SK-N-SH (cell line): ENCODE measurements at regions not wholly inside any gene's neighbourhood (a gene's known extent, or its start where the extent isn't known, plus 50 kb on each side); places are given as distances from the start of the nearest gene placed in this dataset.

Experiments
- CTCF ChIA-PET: fragments of 300-600, 350-600 bp; formaldehyde crosslinking; extraction: SDS; loops from one replicate; lab custom pipeline; 2021; lab: Yijun Ruan, JAX
- POLR2A ChIA-PET: fragments of 350-600 bp; sonication (Branson Sonifier 250); formaldehyde crosslinking; extraction: SDS; loops from one replicate; lab custom pipeline; 2020; ENCODE audit warnings: antibody characterized with exemption, inconsistent platforms; lab: Yijun Ruan, JAX
- DNase-seq: peaks from one replicate; pipeline ENCODE4 v3.0.0; 2012
- H2AFZ ChIP-seq: fragments of 200-600 bp; sonication (generic); 2 replicates; pipeline ENCODE4 v1.8.1; 2016; ENCODE audit warnings: antibody characterized with exemption, mild to moderate bottlenecking, low read depth
- H3F3A ChIP-seq: fragments of 200-600 bp; sonication (generic); replicated peaks from 2 replicates; pipeline ENCODE3; 2016; ENCODE audit warnings: antibody characterized with exemption, mild to moderate bottlenecking; ENCODE audit not compliant: insufficient read depth
- H3K27ac ChIP-seq, 2 experiments: fragments of 200-500 bp in 1 of 2; fragments of 200-600 bp in 1 of 2; sonication (Bioruptor generic) in 1 of 2; sonication (generic), shearing (Covaris generic) in 1 of 2; 2 replicates each; pipeline versions ENCODE4 v1.5.1 to v1.6.1; 2014 to 2016; ENCODE audit warnings: low read depth in 2 of 2, inconsistent platforms in 1 of 2, low read length in 1 of 2, mild to moderate bottlenecking in 1 of 2, mixed read lengths in 1 of 2
- H3K27me3 ChIP-seq: fragments of 200-600 bp; sonication (generic), shearing (Covaris generic); 2 replicates; pipeline ENCODE4 v1.6.1; 2016; ENCODE audit warnings: mixed run types; ENCODE audit not compliant: insufficient read depth
- H3K36me3 ChIP-seq, 2 experiments: fragments of 200-500 bp in 1 of 2; fragments of 200-600 bp in 1 of 2; sonication (Bioruptor generic) in 1 of 2; sonication (generic) in 1 of 2; replicated peaks in 1 of 2; 2 replicates each; pipeline versions ENCODE3 to v1.5.1; 2014 to 2016; ENCODE audit warnings: low read length in 1 of 2, mild to moderate bottlenecking in 1 of 2; ENCODE audit not compliant: insufficient read depth in 2 of 2, control insufficient read depth in 1 of 2
- H3K4me1 ChIP-seq, 2 experiments: fragments of 200-500 bp in 1 of 2; fragments of 200-600 bp in 1 of 2; sonication (Bioruptor generic) in 1 of 2; sonication (generic), shearing (Covaris generic) in 1 of 2; 2 replicates each; pipeline versions ENCODE4 v1.5.1 to v1.6.1; 2014 to 2016; ENCODE audit warnings: low read depth in 1 of 2, low read length in 1 of 2, mixed run types in 1 of 2; ENCODE audit not compliant: insufficient read depth in 2 of 2, control insufficient read depth in 1 of 2
- H3K4me2 ChIP-seq: fragments of 200-600 bp; sonication (generic), shearing (Covaris generic); 2 replicates; pipeline ENCODE4 v1.6.1; 2017; ENCODE audit warnings: mixed run types
- H3K4me3 ChIP-seq, 2 experiments: fragments of 200-500 bp in 1 of 2; fragments of 200-600 bp in 1 of 2; sonication (Bioruptor generic) in 1 of 2; sonication (generic), shearing (Covaris generic) in 1 of 2; 2 replicates each; pipeline versions ENCODE4 v1.5.1 to v1.8.1; 2014 to 2016; ENCODE audit warnings: low read depth in 2 of 2, inconsistent platforms in 1 of 2, low read length in 1 of 2, mild to moderate bottlenecking in 1 of 2, mixed read lengths in 1 of 2, moderate library complexity in 1 of 2
- H3K79me2 ChIP-seq: fragments of 200-600 bp; sonication (generic); 2 replicates; pipeline ENCODE4 v1.8.1; 2017; ENCODE audit warnings: mild to moderate bottlenecking; ENCODE audit not compliant: insufficient read depth
- H3K9ac ChIP-seq: fragments of 200-600 bp; sonication (generic); 2 replicates; pipeline ENCODE4 v1.6.1; 2017; ENCODE audit warnings: mixed run types
- H3K9me2 ChIP-seq: fragments of 200-600 bp; sonication (generic); 2 replicates; pipeline ENCODE4 v1.6.1; 2017; ENCODE audit warnings: mixed run types
- H3K9me3 ChIP-seq: fragments of 200-600 bp; sonication (generic); 2 replicates; pipeline ENCODE4 v1.6.1; 2017; ENCODE audit warnings: mixed run types, mild to moderate bottlenecking, moderate library complexity
- H4K20me1 ChIP-seq: fragments of 200-600 bp; sonication (generic); 2 replicates; pipeline ENCODE4 v1.6.1; 2017; ENCODE audit warnings: mild to moderate bottlenecking, mixed run types; ENCODE audit not compliant: insufficient read depth
- CHD2 ChIP-seq: fragments of 150-350 bp; IDR thresholded peaks from 2 replicates; pipeline ENCODE4 v1.6.1; 2018; ENCODE audit warnings: low read length; ENCODE audit not compliant: partially characterized antibody
- ELF1 ChIP-seq: IDR thresholded peaks from 2 replicates; pipeline ENCODE4 v1.4.0; 2012
- EZH2phosphoT487 ChIP-seq: fragments of 200-600 bp; sonication (generic); IDR thresholded peaks from 2 replicates; pipeline ENCODE4 v1.6.1; 2017; ENCODE audit warnings: low read depth, mixed run types, mild to moderate bottlenecking, antibody characterized with exemption, moderate library complexity, borderline replicate concordance
- GABPA ChIP-seq: IDR thresholded peaks from 2 replicates; pipeline ENCODE4 v1.4.0; 2012; ENCODE audit warnings: low read depth, mild to moderate bottlenecking
- JUND ChIP-seq: IDR thresholded peaks from 2 replicates; pipeline ENCODE4 v1.4.0; 2012
- MEF2A ChIP-seq: IDR thresholded peaks from 2 replicates; pipeline ENCODE4 v1.4.0; 2012; ENCODE audit warnings: low read depth, borderline replicate concordance
- MXI1 ChIP-seq: IDR thresholded peaks from 2 replicates; pipeline ENCODE4 v1.6.1; 2012; ENCODE audit warnings: mild to moderate bottlenecking, low read depth, low read length, improper control_type of control experiment
- NFIC ChIP-seq: IDR thresholded peaks from 2 replicates; pipeline ENCODE4 v1.4.0; 2012; ENCODE audit warnings: borderline replicate concordance
- RAD21 ChIP-seq: IDR thresholded peaks from 2 replicates; pipeline ENCODE4 v1.6.1; 2012; ENCODE audit warnings: mild to moderate bottlenecking, low read length
- RFX5 ChIP-seq: IDR thresholded peaks from 2 replicates; pipeline ENCODE4 v1.6.1; 2012; ENCODE audit warnings: mild to moderate bottlenecking, improper control_type of control experiment, low read length
- RXRA ChIP-seq: IDR thresholded peaks from 2 replicates; pipeline ENCODE4 v1.4.0; 2012; ENCODE audit warnings: low read depth, mild to moderate bottlenecking, borderline replicate concordance
- SMC3 ChIP-seq: IDR thresholded peaks from 2 replicates; pipeline ENCODE4 v1.6.1; 2012; ENCODE audit warnings: low read depth, low read length, improper control_type of control experiment
- TCF12 ChIP-seq: IDR thresholded peaks from 2 replicates; pipeline ENCODE4 v1.4.0; 2012
- YY1 ChIP-seq: IDR thresholded peaks from 2 replicates; pipeline ENCODE4 v1.4.0; 2012; ENCODE audit warnings: low read depth, mild to moderate bottlenecking
- WGBS: methylation state at CpG from one replicate; pipeline ENCODE4 v1.1.6; 2017; ENCODE audit warnings: low lambda C conversion rate; 5-methylcytosine and 5-hydroxymethylcytosine counted together
- TF ChIP-seq, protein P1 (sequence below): IDR thresholded peaks from 2 replicates; pipeline ENCODE4 v1.4.0; 2012; ENCODE audit warnings: low read depth
- TF ChIP-seq, protein P2 (sequence below): fragments of 150-350 bp; IDR thresholded peaks from 2 replicates; pipeline ENCODE4 v1.6.1; 2017; ENCODE audit warnings: antibody characterized with exemption, low read length, low read depth, borderline replicate concordance
- TF ChIP-seq, protein P3 (sequence below): IDR thresholded peaks from 2 replicates; pipeline ENCODE4 v1.4.0; 2012; ENCODE audit warnings: low read depth, borderline replicate concordance
- TF ChIP-seq, protein P4 (sequence below): IDR thresholded peaks from 2 replicates; pipeline ENCODE4; 2012
- TF ChIP-seq, protein P5 (sequence below): fragments of 150-350 bp; IDR thresholded peaks from 2 replicates; pipeline ENCODE4 v1.6.1; 2016; ENCODE audit warnings: mild to moderate bottlenecking, low read depth, low read length
- TF ChIP-seq, protein P6 (sequence below): fragments of 200-600 bp; sonication (generic); IDR thresholded peaks from 2 replicates; pipeline ENCODE4 v1.6.1; 2017; ENCODE audit warnings: antibody characterized with exemption, mild to moderate bottlenecking, moderate library complexity

DNA sequence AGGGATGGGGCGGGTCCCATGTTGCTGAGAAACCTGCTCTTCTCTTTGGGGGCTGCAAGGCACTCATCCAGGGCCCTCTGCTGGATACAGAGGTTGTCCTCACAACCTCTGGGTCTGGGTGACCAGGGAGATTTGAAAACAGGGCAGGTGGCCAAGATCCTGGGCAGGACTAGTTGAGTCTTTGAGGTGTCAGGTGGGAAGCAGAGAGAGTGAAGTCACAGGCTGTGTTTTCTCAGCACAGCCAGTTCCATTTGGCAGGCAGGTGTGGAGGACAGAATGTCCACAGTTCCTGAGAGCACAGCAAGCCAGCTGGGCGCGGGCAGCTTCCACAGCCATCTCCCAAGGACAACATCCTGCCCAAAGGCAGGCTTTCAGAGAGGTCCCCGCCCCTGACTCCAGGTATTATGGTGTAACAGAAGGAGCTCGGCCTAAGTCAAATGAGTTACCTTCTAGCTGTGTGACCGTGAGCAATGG is 118.8 kb downstream of the NUFIP1 start:
- Histone ChIP-seq H4K20me1 (no peaks in the 10 kb centered on the region), H3K27me3 (no peaks in the 10 kb centered on the region), H3K9ac (no peak overlapping the region), H3K9me2 (no peaks in the 10 kb centered on the region), H3K27ac (no peak overlapping the region), H3K36me3 (no peaks in the 10 kb centered on the region), H3K9me3 (no peaks in the 10 kb centered on the region), H3K4me2 (no peak overlapping the region), H3K79me2 (no peaks in the 10 kb centered on the region), H3F3A (no peaks in the 10 kb centered on the region), H3K4me1 (no peaks in the 10 kb centered on the region), H2AFZ (no peak overlapping the region), H3K4me3 (no peak overlapping the region)
- ChIA-PET POLR2A (no interaction called here), CTCF (no interaction called here)
- TF ChIP-seq ELF1 = no peak
- TF ChIP-seq CHD2 = no peak
- TF ChIP-seq SMC3 = no peak
- TF ChIP-seq EZH2phosphoT487 = no peak
- TF ChIP-seq, protein P1, sequence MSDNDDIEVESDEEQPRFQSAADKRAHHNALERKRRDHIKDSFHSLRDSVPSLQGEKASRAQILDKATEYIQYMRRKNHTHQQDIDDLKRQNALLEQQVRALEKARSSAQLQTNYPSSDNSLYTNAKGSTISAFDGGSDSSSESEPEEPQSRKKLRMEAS = no peak
- TF ChIP-seq, protein P2, sequence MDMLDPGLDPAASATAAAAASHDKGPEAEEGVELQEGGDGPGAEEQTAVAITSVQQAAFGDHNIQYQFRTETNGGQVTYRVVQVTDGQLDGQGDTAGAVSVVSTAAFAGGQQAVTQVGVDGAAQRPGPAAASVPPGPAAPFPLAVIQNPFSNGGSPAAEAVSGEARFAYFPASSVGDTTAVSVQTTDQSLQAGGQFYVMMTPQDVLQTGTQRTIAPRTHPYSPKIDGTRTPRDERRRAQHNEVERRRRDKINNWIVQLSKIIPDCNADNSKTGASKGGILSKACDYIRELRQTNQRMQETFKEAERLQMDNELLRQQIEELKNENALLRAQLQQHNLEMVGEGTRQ = no peak
- 82% methylated on average over 6 of the region's 6 CpGs for WGBS
- DNase-seq = no peak

DNA sequence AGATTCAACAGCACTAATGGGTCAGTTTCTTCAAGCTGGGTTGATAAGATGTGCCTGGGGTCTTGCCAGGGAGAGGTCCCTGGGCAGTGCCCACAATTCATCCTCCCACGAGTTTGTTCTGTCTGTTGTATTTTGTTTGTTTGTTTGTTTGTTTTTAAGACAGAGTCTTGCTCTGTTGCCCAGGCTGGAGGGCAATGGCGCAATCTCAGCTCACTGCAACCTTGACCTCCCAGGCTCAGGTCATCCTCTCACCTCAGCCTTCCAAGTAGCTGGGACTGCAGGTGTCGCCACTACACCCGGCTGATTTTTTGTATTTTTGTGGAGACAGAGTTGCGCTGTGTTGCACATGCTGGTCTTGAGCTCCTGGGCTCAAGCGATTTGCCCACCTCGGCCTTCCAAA is 120.1 kb downstream of the NUFIP1 start:
- Histone ChIP-seq H3K9me2 (no peaks in the 10 kb centered on the region), H2AFZ (no peak overlapping the region), H3K4me3 (no peak overlapping the region), H3K27me3 (no peaks in the 10 kb centered on the region), H3K9ac (no peak overlapping the region), H3K36me3 (no peaks in the 10 kb centered on the region), H3K4me1 (no peaks in the 10 kb centered on the region), H3F3A (no peaks in the 10 kb centered on the region), H3K27ac (no peak overlapping the region), H3K79me2 (no peaks in the 10 kb centered on the region), H4K20me1 (no peaks in the 10 kb centered on the region), H3K9me3 (no peaks in the 10 kb centered on the region), H3K4me2 (no peak overlapping the region)
- ChIA-PET POLR2A (no interaction called here), CTCF (interaction anchor here (0.6 to 2.3 kb wide), 2 partner anchors 11 to 13 kb away, joined by 3 to 6 read pairs; no protein-coding TSS in a partner anchor)
- TF ChIP-seq, protein P3, sequence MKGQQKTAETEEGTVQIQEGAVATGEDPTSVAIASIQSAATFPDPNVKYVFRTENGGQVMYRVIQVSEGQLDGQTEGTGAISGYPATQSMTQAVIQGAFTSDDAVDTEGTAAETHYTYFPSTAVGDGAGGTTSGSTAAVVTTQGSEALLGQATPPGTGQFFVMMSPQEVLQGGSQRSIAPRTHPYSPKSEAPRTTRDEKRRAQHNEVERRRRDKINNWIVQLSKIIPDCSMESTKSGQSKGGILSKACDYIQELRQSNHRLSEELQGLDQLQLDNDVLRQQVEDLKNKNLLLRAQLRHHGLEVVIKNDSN = no peak
- TF ChIP-seq YY1 (no peak), TCF12 (no peak), RXRA (no peak), JUND (no peak), NFIC (no peak), RAD21 (no peak), MEF2A (no peak), GABPA (no peak), RFX5 (no peak), MXI1 (no peak)
- TF ChIP-seq, protein P2 = no peak
- TF ChIP-seq, protein P4, sequence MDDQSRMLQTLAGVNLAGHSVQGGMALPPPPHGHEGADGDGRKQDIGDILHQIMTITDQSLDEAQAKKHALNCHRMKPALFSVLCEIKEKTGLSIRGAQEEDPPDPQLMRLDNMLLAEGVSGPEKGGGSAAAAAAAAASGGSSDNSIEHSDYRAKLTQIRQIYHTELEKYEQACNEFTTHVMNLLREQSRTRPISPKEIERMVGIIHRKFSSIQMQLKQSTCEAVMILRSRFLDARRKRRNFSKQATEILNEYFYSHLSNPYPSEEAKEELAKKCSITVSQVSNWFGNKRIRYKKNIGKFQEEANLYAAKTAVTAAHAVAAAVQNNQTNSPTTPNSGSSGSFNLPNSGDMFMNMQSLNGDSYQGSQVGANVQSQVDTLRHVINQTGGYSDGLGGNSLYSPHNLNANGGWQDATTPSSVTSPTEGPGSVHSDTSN = no peak
- TF ChIP-seq, protein P5, sequence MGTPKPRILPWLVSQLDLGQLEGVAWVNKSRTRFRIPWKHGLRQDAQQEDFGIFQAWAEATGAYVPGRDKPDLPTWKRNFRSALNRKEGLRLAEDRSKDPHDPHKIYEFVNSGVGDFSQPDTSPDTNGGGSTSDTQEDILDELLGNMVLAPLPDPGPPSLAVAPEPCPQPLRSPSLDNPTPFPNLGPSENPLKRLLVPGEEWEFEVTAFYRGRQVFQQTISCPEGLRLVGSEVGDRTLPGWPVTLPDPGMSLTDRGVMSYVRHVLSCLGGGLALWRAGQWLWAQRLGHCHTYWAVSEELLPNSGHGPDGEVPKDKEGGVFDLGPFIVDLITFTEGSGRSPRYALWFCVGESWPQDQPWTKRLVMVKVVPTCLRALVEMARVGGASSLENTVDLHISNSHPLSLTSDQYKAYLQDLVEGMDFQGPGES = no peak
- TF ChIP-seq, protein P6, sequence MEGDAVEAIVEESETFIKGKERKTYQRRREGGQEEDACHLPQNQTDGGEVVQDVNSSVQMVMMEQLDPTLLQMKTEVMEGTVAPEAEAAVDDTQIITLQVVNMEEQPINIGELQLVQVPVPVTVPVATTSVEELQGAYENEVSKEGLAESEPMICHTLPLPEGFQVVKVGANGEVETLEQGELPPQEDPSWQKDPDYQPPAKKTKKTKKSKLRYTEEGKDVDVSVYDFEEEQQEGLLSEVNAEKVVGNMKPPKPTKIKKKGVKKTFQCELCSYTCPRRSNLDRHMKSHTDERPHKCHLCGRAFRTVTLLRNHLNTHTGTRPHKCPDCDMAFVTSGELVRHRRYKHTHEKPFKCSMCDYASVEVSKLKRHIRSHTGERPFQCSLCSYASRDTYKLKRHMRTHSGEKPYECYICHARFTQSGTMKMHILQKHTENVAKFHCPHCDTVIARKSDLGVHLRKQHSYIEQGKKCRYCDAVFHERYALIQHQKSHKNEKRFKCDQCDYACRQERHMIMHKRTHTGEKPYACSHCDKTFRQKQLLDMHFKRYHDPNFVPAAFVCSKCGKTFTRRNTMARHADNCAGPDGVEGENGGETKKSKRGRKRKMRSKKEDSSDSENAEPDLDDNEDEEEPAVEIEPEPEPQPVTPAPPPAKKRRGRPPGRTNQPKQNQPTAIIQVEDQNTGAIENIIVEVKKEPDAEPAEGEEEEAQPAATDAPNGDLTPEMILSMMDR = no peak
- no peak for DNase-seq
- WGBS = 75% methylated on average over 7 of the region's 7 CpGs
